Heart left ventricle (tissue), 16 donors: ENCODE measurements at regions not wholly inside any gene's neighbourhood (a gene's known extent, or its start where the extent isn't known, plus 50 kb on each side); places are given as distances from the start of the nearest gene placed in this dataset.

Experiments used
- ATAC-seq, 4 donors: fragments of 200-7000 bp; cut with Tn5 transposase; one replicate each; pipeline ENCODE4 v1.9.1; 2020 to 2022; ENCODE audit warnings: moderate library complexity in 4 of 4, mild to moderate bottlenecking in 3 of 4, moderate number of reproducible peaks in 1 of 4
- DNase-seq, 5 donors: peaks; one replicate each; pipeline ENCODE4 v3.0.0-alpha.2; 2020
- H3K27ac ChIP-seq, 12 donors: fragments of 200-600 bp; sonication (generic) in 4 of 12; one replicate each; pipeline versions ENCODE4 v1.5.0 to v1.8.0; 2016 to 2022; ENCODE audit warnings: mild to moderate bottlenecking in 2 of 12
- H3K27me3 ChIP-seq, 9 donors: fragments of 200-600 bp; sonication (generic) in 2 of 9; one replicate each; pipeline versions ENCODE4 v1.5.1 to v1.8.0; 2016 to 2022; ENCODE audit warnings: mild to moderate bottlenecking in 3 of 9
- H3K36me3 ChIP-seq, 9 donors: fragments of 200-600 bp; sonication (generic) in 2 of 9; one replicate each; pipeline versions ENCODE4 v1.5.0 to v1.8.0; 2018 to 2022; ENCODE audit warnings: mild to moderate bottlenecking in 2 of 9
- H3K4me1 ChIP-seq, 12 donors: fragments of 200-600 bp; sonication (generic) in 4 of 12; one replicate each; pipeline versions ENCODE4 v1.5.0 to v1.8.0; 2016 to 2022; ENCODE audit warnings: mild to moderate bottlenecking in 3 of 12
- H3K4me3 ChIP-seq, 12 donors: fragments of 200-600 bp; sonication (generic) in 4 of 12; one replicate each; pipeline versions ENCODE4 v1.5.0 to v1.8.0; 2017 to 2022; ENCODE audit warnings: mild to moderate bottlenecking in 9 of 12, moderate library complexity in 4 of 12
- H3K9me3 ChIP-seq, 12 donors: fragments of 200-600 bp; sonication (generic) in 4 of 12; one replicate each; pipeline versions ENCODE4 v1.5.0 to v1.8.0; 2016 to 2022; ENCODE audit warnings: mild to moderate bottlenecking in 1 of 12
- POLR2A ChIP-seq, 2 donors: fragments of 450-650 bp; IDR thresholded peaks; one replicate each; pipeline ENCODE4 v1.6.1; 2017; ENCODE audit warnings: antibody characterized with exemption in 2 of 2, mild to moderate bottlenecking in 2 of 2, moderate library complexity in 2 of 2
- WGBS, 4 donors: extraction: QIAGEN DNeasy Blood & Tissue Kit in 2 of 4; methylation state at CpG; one replicate each; pipeline versions ENCODE4 v1.1.5 to v1.1.7; 2013 to 2018; 5-methylcytosine and 5-hydroxymethylcytosine counted together
- intact Hi-C, 10 donors: fragments of 100-400 bp; cut with DNase I; formaldehyde crosslinking; loops; one replicate each; pipeline versions ENCODE4 v1.11.1 to v1.14.2; 2022
- TF ChIP-seq, protein P1 (sequence below), 12 donors: fragments of 200-600 bp; sonication (generic) in 4 of 12; IDR thresholded peaks; one replicate each; pipeline versions ENCODE4 v1.5.0 to v1.8.0; 2018 to 2022; ENCODE audit warnings: antibody characterized with exemption in 12 of 12, mild to moderate bottlenecking in 5 of 12
- donor health status: ischemic (EF 13 %, LVEDD 7.1; RV severe dilation, severe dysfunction).
- donor health status: healthy with polysubstance abuse.
- donor health status: DM: no; HTN: yes; CAD: no.
- donor health status: DM: no; HTN: no; CAD: no.
- donor health status: ischemic (EF 25% LVEDD 6.9; RV normal size, moderate dysfunction).
- donor health status: ischemic (EF 25% LVEDD 5.7; RV mildly dilated, moderate dysfunction).
- donor health status: healthy.
- donor health status: DM: yes; HTN: yes; CAD: no.
- donor health status: ischemic (EF 35%, LVEDD 5.7; RV mildly dilated, moderate dysfunction).
- donor health status: nonischemic (EF 11% LVEDD 7.7; RV severe dilation, severe dysfunction).
- donor health status: DM: yes; HTN: yes; CAD: no.
- donor health status: PGD.
- donor health status: ischemic (EF 29% LVEDD 5.4; RV normal size, mild dysfunction).
- donor health status: nonischemic (EF 23%, LVEDD 6.1; RV moderate dilation, normal function).

DNA sequence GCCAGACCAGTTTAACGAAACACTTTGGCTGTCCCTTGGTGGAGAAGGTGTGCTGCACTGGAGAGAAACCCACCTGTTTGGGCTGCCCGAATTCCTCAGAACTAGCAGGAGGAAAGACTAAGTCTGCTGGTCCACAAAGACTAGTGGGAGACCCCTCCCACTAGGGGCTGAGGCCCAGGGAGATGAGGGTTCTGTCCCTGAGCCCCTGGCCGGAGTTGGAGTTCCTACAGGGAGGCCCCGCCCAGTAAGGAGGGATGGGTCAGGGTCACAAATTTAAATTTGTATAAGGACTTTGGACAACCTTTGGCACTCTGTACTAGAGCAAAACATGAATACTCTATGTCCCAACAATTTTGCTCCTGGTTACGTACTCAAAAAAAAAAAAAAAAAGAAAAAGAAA lies 200.8 kb upstream of the C11orf87 start:
- intact Hi-C loops: no loop called here
- WGBS, 4 donors: 85 to 94% (median 90%) methylated on average over 5 of the region's 5 CpGs
- peak in 1 of 5 donors; percentile 21 for DNase-seq
- H3K36me3 ChIP-seq: no peaks in the 10 kb centered on the region
- H3K27ac ChIP-seq: no peak overlapping the region
- H3K4me3 ChIP-seq: no peak overlapping the region
- no peak for TF ChIP-seq POLR2A (IDR thresholded peaks at IDR 0.05)
- TF ChIP-seq, protein P1, sequence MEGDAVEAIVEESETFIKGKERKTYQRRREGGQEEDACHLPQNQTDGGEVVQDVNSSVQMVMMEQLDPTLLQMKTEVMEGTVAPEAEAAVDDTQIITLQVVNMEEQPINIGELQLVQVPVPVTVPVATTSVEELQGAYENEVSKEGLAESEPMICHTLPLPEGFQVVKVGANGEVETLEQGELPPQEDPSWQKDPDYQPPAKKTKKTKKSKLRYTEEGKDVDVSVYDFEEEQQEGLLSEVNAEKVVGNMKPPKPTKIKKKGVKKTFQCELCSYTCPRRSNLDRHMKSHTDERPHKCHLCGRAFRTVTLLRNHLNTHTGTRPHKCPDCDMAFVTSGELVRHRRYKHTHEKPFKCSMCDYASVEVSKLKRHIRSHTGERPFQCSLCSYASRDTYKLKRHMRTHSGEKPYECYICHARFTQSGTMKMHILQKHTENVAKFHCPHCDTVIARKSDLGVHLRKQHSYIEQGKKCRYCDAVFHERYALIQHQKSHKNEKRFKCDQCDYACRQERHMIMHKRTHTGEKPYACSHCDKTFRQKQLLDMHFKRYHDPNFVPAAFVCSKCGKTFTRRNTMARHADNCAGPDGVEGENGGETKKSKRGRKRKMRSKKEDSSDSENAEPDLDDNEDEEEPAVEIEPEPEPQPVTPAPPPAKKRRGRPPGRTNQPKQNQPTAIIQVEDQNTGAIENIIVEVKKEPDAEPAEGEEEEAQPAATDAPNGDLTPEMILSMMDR (IDR thresholded peaks at IDR 0.05): no peak
- no peak for ATAC-seq
- peaks cover 0 to 8% (median 0%) of the 10 kb centered on the region in 12 donors for H3K9me3 ChIP-seq
- no peaks in the 10 kb centered on the region for H3K4me1 ChIP-seq
- no peaks in the 10 kb centered on the region for H3K27me3 ChIP-seq

- no peak for DNase-seq
- no peak overlapping the region for H3K27ac ChIP-seq
- no peak overlapping the region for H3K4me3 ChIP-seq
- no peaks in the 10 kb centered on the region for H3K4me1 ChIP-seq
- H3K9me3 ChIP-seq: peaks cover 0 to 20% (median 0%) of the 10 kb centered on the region in 12 donors
- TF ChIP-seq, protein P1 (IDR thresholded peaks at IDR 0.05): no peak
- TF ChIP-seq POLR2A (IDR thresholded peaks at IDR 0.05): no peak
- WGBS, 4 donors: 88 to 97% (median 94%) methylated on average over 2 of the region's 2 CpGs
- no peaks in the 10 kb centered on the region for H3K27me3 ChIP-seq
- no peaks in the 10 kb centered on the region for H3K36me3 ChIP-seq
- no peak for ATAC-seq
- intact Hi-C loops: no loop called here
Measured at GRCh38 chr11:109222761-109223160, 199.2 kb upstream of the C11orf87 start.

- Histone ChIP-seq H3K4me3 (no peak overlapping the region), H3K9me3 (peaks cover 0 to 20% (median 0%) of the 10 kb centered on the region in 12 donors), H3K27me3 (no peaks in the 10 kb centered on the region), H3K4me1 (no peaks in the 10 kb centered on the region), H3K36me3 (no peaks in the 10 kb centered on the region), H3K27ac (no peak overlapping the region)
- no peak for DNase-seq
- no peak for ATAC-seq
- no peak for TF ChIP-seq POLR2A (IDR thresholded peaks at IDR 0.05)
- TF ChIP-seq, protein P1 (IDR thresholded peaks at IDR 0.05): no peak
- intact Hi-C loops: no loop called here
Measured at GRCh38 chr11:109223451-109223850, 198.5 kb upstream of the C11orf87 start.

GRCh38 chr11:109229682-109230081 lies 192.3 kb upstream of the C11orf87 start:
- intact Hi-C loops: no loop called here
- TF ChIP-seq POLR2A (IDR thresholded peaks at IDR 0.05): no peak
- TF ChIP-seq, protein P1 (IDR thresholded peaks at IDR 0.05): no peak
- Histone ChIP-seq H3K36me3 (no peaks in the 10 kb centered on the region), H3K27me3 (no peaks in the 10 kb centered on the region), H3K9me3 (peaks cover 0 to 12% (median 0%) of the 10 kb centered on the region in 12 donors), H3K27ac (no peak overlapping the region), H3K4me1 (no peaks in the 10 kb centered on the region), H3K4me3 (no peak overlapping the region)
- DNase-seq (no peak), ATAC-seq (no peak)
- 86 to 92% (median 88%) methylated on average over 2 of the region's 2 CpGs for WGBS, 4 donors
